ENCODE measurements at regions not wholly inside any gene's neighbourhood (a gene's known extent, or its start where the extent isn't known, plus 50 kb on each side); places are given as distances from the start of the nearest gene placed in this dataset.
"Not testable (repeated sequence)": the region's sequence is repeated elsewhere in the genome, so short reads cannot be mapped to it uniquely, and the experiment has no call there.

GRCh38 chr17:62196587-62196986 lies 131.5 kb upstream of the MED13 start:
- not testable (repeated sequence) for DNase-seq

- no peak for DNase-seq
These were observed 129.3 kb upstream of the MED13 start for GRCh38 chr17:62194401-62194800.

- DNase-seq = no peak
These were observed 128.2 kb upstream of the MED13 start for GRCh38 chr17:62193249-62193648.

GRCh38 chr17:62191390-62192361 lies 126.6 kb upstream of the MED13 start:
- DNase-seq = no peak

GRCh38 chr17:62189377-62189776 lies 124.3 kb upstream of the MED13 start:
- DNase-seq = no peak

GRCh38 chr17:62188713-62189112 lies 123.6 kb upstream of the MED13 start:
- DNase-seq = no peak

GRCh38 chr17:62187681-62188080 lies 122.6 kb upstream of the MED13 start:
- no peak for DNase-seq

- DNase-seq = no peak
These were observed 121.8 kb upstream of the MED13 start for GRCh38 chr17:62186841-62187240.

GRCh38 chr17:62180772-62181171 lies 115.7 kb upstream of the MED13 start:
- DNase-seq = no peak

GRCh38 chr17:62179525-62180161 lies 114.6 kb upstream of the MED13 start:
- peak; percentile 22 for DNase-seq

GRCh38 chr17:62178579-62178978 lies 113.5 kb upstream of the MED13 start:
- DNase-seq = no peak

- DNase-seq = no peak
These were observed 107.6 kb upstream of the MED13 start for GRCh38 chr17:62172492-62173291.

- no peak for DNase-seq
These were observed 102.0 kb upstream of the MED13 start for GRCh38 chr17:62167076-62167475.

GRCh38 chr17:62164747-62165722 lies 100.0 kb upstream of the MED13 start:
- DNase-seq = no peak

- DNase-seq = no peak
These were observed 98.8 kb upstream of the MED13 start for GRCh38 chr17:62163847-62164246.

- no peak for DNase-seq
These were observed 97.8 kb upstream of the MED13 start for GRCh38 chr17:62162898-62163297.

- no peak for DNase-seq
These were observed 96.5 kb upstream of the MED13 start for GRCh38 chr17:62161405-62162148.

GRCh38 chr17:62160816-62161215 lies 95.7 kb upstream of the MED13 start:
- no peak for DNase-seq

GRCh38 chr17:62159994-62160393 lies 94.9 kb upstream of the MED13 start:
- DNase-seq = no peak

GRCh38 chr17:62156949-62157348 lies 91.9 kb upstream of the MED13 start:
- DNase-seq = no peak

GRCh38 chr17:62154909-62155308 lies 89.8 kb upstream of the MED13 start:
- DNase-seq = no peak
